Calu3 (cell line): ENCODE measurements at regions not wholly inside any gene's neighbourhood (a gene's known extent, or its start where the extent isn't known, plus 50 kb on each side); places are given as distances from the start of the nearest gene placed in this dataset.

Source experiments
- BruUV-seq: library from RNA; stranded (reverse); fragments of 400-500 nt; replicated peaks from 2 replicates; lab custom pipeline; 2021; lab: Mats Ljungman, UMichigan
- CTCF ChIA-PET: fragments of 300-600 bp; sonication (Branson Sonifier 250); formaldehyde crosslinking; loops from one replicate; lab custom pipeline; 2022; ENCODE audit warnings: antibody characterized with exemption; lab: Charles Lee
- DNase-seq: peaks from one replicate; pipeline ENCODE4 v3.0.0; 2022
- H3K27ac Mint-ChIP-seq: one replicate; pipeline ENCODE4 v1.8.0; 2022; ENCODE audit warnings: mixed read lengths; ENCODE audit not compliant: unreplicated experiment
- H3K27me3 Mint-ChIP-seq: one replicate; pipeline ENCODE4 v1.8.0; 2022; ENCODE audit warnings: mixed read lengths; ENCODE audit not compliant: unreplicated experiment
- H3K36me3 Mint-ChIP-seq: one replicate; pipeline ENCODE4 v1.8.0; 2022; ENCODE audit warnings: mild to moderate bottlenecking, moderate library complexity, mixed read lengths; ENCODE audit not compliant: insufficient read depth, unreplicated experiment
- H3K4me1 Mint-ChIP-seq: one replicate; pipeline ENCODE4 v1.8.0; 2022; ENCODE audit warnings: mild to moderate bottlenecking, low read depth, mixed read lengths; ENCODE audit not compliant: unreplicated experiment
- H3K4me3 Mint-ChIP-seq: one replicate; pipeline ENCODE4 v1.8.0; 2022; ENCODE audit warnings: mild to moderate bottlenecking, low read depth, moderate library complexity, mixed read lengths; ENCODE audit not compliant: unreplicated experiment
- H3K9me3 Mint-ChIP-seq: one replicate; pipeline ENCODE4 v1.8.0; 2022; ENCODE audit warnings: low read depth, mixed read lengths; ENCODE audit not compliant: unreplicated experiment
- CTCF ChIP-seq: fragments of 200-600 bp; IDR thresholded peaks from one replicate; pipeline ENCODE4 v1.8.0; 2022; ENCODE audit warnings: antibody characterized with exemption; ENCODE audit not compliant: unreplicated experiment
- intact Hi-C: fragments of 100-400 bp; cut with micrococcal nuclease; formaldehyde crosslinking; loops from one replicate; pipeline ENCODE4 v1.10.0; 2022; ENCODE audit not compliant: unreplicated experiment

- no peaks in the 10 kb centered on the region for H3K9me3 Mint-ChIP-seq
- H3K27me3 Mint-ChIP-seq = peaks cover 26% of the 10 kb centered on the region
- no peak overlapping the region for H3K4me3 Mint-ChIP-seq
- DNase-seq = no peak
- H3K4me1 Mint-ChIP-seq = no peaks in the 10 kb centered on the region
- TF ChIP-seq CTCF = no peak
- H3K27ac Mint-ChIP-seq = no peak overlapping the region
- CTCF ChIA-PET = no interaction called here
- BruUV-seq = no TSS peak
- H3K36me3 Mint-ChIP-seq = no peaks in the 10 kb centered on the region
- intact Hi-C loops = no loop called here
These were observed 289.9 kb downstream of the DMAC1 start for GRCh38 chr9:7509576-7510145.

- no peak overlapping the region for H3K27ac Mint-ChIP-seq
- BruUV-seq = no TSS peak
- no peak overlapping the region for H3K4me3 Mint-ChIP-seq
- H3K9me3 Mint-ChIP-seq = no peaks in the 10 kb centered on the region
- no peak for DNase-seq
- intact Hi-C loops = no loop called here
- no peaks in the 10 kb centered on the region for H3K36me3 Mint-ChIP-seq
- no peaks in the 10 kb centered on the region for H3K4me1 Mint-ChIP-seq
- CTCF ChIA-PET = no interaction called here
- H3K27me3 Mint-ChIP-seq = peaks cover 37% of the 10 kb centered on the region
- TF ChIP-seq CTCF = no peak
These were observed 291.1 kb downstream of the DMAC1 start for GRCh38 chr9:7508516-7508915.

GRCh38 chr9:7507566-7508270 is 291.9 kb downstream of the DMAC1 start:
- Mint-ChIP-seq H3K9me3 (no peaks in the 10 kb centered on the region), H3K36me3 (no peaks in the 10 kb centered on the region), H3K4me3 (no peak overlapping the region), H3K27me3 (peaks cover 37% of the 10 kb centered on the region), H3K27ac (no peak overlapping the region), H3K4me1 (no peaks in the 10 kb centered on the region)
- no peak for DNase-seq
- intact Hi-C loops = no loop called here
- no TSS peak for BruUV-seq
- no peak for TF ChIP-seq CTCF
- CTCF ChIA-PET = no interaction called here

- intact Hi-C loops = no loop called here
- Mint-ChIP-seq H3K4me1 (no peaks in the 10 kb centered on the region), H3K27ac (no peak overlapping the region), H3K27me3 (peaks cover 37% of the 10 kb centered on the region), H3K36me3 (no peaks in the 10 kb centered on the region), H3K4me3 (no peak overlapping the region), H3K9me3 (no peaks in the 10 kb centered on the region)
- TF ChIP-seq CTCF = no peak
- CTCF ChIA-PET = no interaction called here
- no TSS peak for BruUV-seq
- no peak for DNase-seq
These were observed 292.6 kb downstream of the DMAC1 start for GRCh38 chr9:7507026-7507425.
